H9 (cell line): ENCODE measurements at regions not wholly inside any gene's neighbourhood (a gene's known extent, or its start where the extent isn't known, plus 50 kb on each side); places are given as distances from the start of the nearest gene placed in this dataset.

Experiments used
- DNase-seq: peaks from one replicate; pipeline ENCODE4 v3.0.0-alpha.2; 2017
- H2AFZ ChIP-seq: one replicate; pipeline ENCODE4 v1.6.1; 2013; ENCODE audit warnings: mild to moderate bottlenecking, low read length, control low read depth, moderate library complexity
- H2AK5ac ChIP-seq: 2 replicates; pipeline ENCODE4 v1.6.1; 2013; ENCODE audit warnings: low read length, control low read depth, mixed read lengths; ENCODE audit not compliant: insufficient read length
- H2BK120ac ChIP-seq: one replicate; pipeline ENCODE4 v1.6.1; 2013; ENCODE audit warnings: low read depth, mild to moderate bottlenecking, low read length, control low read depth, inconsistent platforms; ENCODE audit not compliant: poor library complexity, severe bottlenecking
- H2BK12ac ChIP-seq: 2 replicates; pipeline ENCODE4 v1.6.1; 2013; ENCODE audit warnings: low read length, control low read depth, mixed read lengths, low read depth; ENCODE audit not compliant: insufficient read length
- H2BK15ac ChIP-seq: 2 replicates; pipeline ENCODE4 v1.6.1; 2013; ENCODE audit warnings: low read depth, low read length, control low read depth
- H2BK20ac ChIP-seq: one replicate; pipeline ENCODE4 v1.6.1; 2013; ENCODE audit warnings: low read depth, mild to moderate bottlenecking, low read length, control low read depth, inconsistent platforms; ENCODE audit not compliant: poor library complexity, severe bottlenecking
- H2BK5ac ChIP-seq: 2 replicates; pipeline ENCODE4 v1.6.1; 2013; ENCODE audit warnings: low read length, control low read depth, mixed read lengths; ENCODE audit not compliant: insufficient read length
- H3K14ac ChIP-seq: 2 replicates; pipeline ENCODE4 v1.6.1; 2013; ENCODE audit warnings: low read length, control low read depth; ENCODE audit not compliant: insufficient read depth
- H3K18ac ChIP-seq: 2 replicates; pipeline ENCODE4 v1.6.1; 2013; ENCODE audit warnings: low read depth, mild to moderate bottlenecking, mixed read lengths, low read length, control low read depth; ENCODE audit not compliant: insufficient read length
- H3K23ac ChIP-seq: 2 replicates; pipeline ENCODE4 v1.6.1; 2013; ENCODE audit warnings: low read length, control low read depth, mixed read lengths, low read depth; ENCODE audit not compliant: insufficient read length
- H3K23me2 ChIP-seq: 2 replicates; pipeline ENCODE4 v1.6.1; 2013; ENCODE audit warnings: low read depth, mild to moderate bottlenecking, mixed read lengths, low read length, control low read depth; ENCODE audit not compliant: insufficient read length, poor library complexity, severe bottlenecking
- H3K27ac ChIP-seq: 2 replicates; pipeline ENCODE4 v1.5.1; 2013; ENCODE audit warnings: low read length, control low read depth, mixed read lengths, low read depth; ENCODE audit not compliant: insufficient read length
- H3K27me3 ChIP-seq: 2 replicates; pipeline ENCODE4 v1.6.1; 2013; ENCODE audit warnings: low read length, control low read depth, inconsistent platforms; ENCODE audit not compliant: insufficient read depth
- H3K4ac ChIP-seq: 2 replicates; pipeline ENCODE4 v1.6.1; 2013; ENCODE audit warnings: low read depth, mild to moderate bottlenecking, control low read depth, inconsistent platforms, low read length, moderate library complexity
- H3K4me1 ChIP-seq: 2 replicates; pipeline ENCODE4 v1.6.1; 2013; ENCODE audit warnings: low read length, control low read depth, inconsistent platforms; ENCODE audit not compliant: insufficient read depth
- H3K4me2 ChIP-seq: 2 replicates; pipeline ENCODE4 v1.6.1; 2013; ENCODE audit warnings: low read length, control low read depth, mixed read lengths; ENCODE audit not compliant: insufficient read length, insufficient read depth
- H3K56ac ChIP-seq: 2 replicates; pipeline ENCODE4 v1.6.1; 2013; ENCODE audit warnings: low read depth, mild to moderate bottlenecking, mixed read lengths, low read length, control low read depth; ENCODE audit not compliant: insufficient read length
- H3K79me1 ChIP-seq: 2 replicates; pipeline ENCODE4 v1.6.1; 2013; ENCODE audit warnings: low read depth, mild to moderate bottlenecking, moderate library complexity, low read length, control low read depth, inconsistent platforms; ENCODE audit not compliant: insufficient read depth, poor library complexity, severe bottlenecking
- H3K79me2 ChIP-seq: 2 replicates; pipeline ENCODE4 v1.6.1; 2013; ENCODE audit warnings: low read length, control low read depth, inconsistent platforms; ENCODE audit not compliant: insufficient read depth
- H3K9ac ChIP-seq: 2 replicates; pipeline ENCODE4 v1.6.1; 2013; ENCODE audit warnings: low read length, control low read depth, mixed read lengths; ENCODE audit not compliant: insufficient read length; ENCODE audit errors: extremely low read depth
- H3K9me3 ChIP-seq: one replicate; pipeline ENCODE4 v1.6.1; 2013; ENCODE audit warnings: low read depth, low read length, inconsistent platforms; ENCODE audit not compliant: control insufficient read depth
- H3T11ph ChIP-seq: one replicate; pipeline ENCODE4 v1.6.1; 2013; ENCODE audit warnings: mild to moderate bottlenecking, low read length, control low read depth, inconsistent platforms
- H4K20me1 ChIP-seq: one replicate; pipeline ENCODE4 v1.6.1; 2013; ENCODE audit not compliant: control insufficient read depth, insufficient read length, insufficient read depth
- H4K5ac ChIP-seq: 2 replicates; pipeline ENCODE4 v1.6.1; 2013; ENCODE audit warnings: low read depth, mild to moderate bottlenecking, mixed read lengths, low read length, control low read depth; ENCODE audit not compliant: insufficient read length
- H4K8ac ChIP-seq: replicated peaks from 2 replicates; pipeline ENCODE4 v1.6.1; 2013; ENCODE audit warnings: low read length, control low read depth, mixed read lengths, low read depth; ENCODE audit not compliant: insufficient read length
- H4K91ac ChIP-seq: 2 replicates; pipeline ENCODE4 v1.6.1; 2013; ENCODE audit warnings: low read depth, mild to moderate bottlenecking, moderate library complexity, mixed read lengths, low read length, control low read depth; ENCODE audit not compliant: insufficient read length
- H3K27ac Mint-ChIP-seq, 3 experiments: 2 replicates in 2 of 3; 3 replicates in 1 of 3; pipeline ENCODE4 v1.8.0; 2020 to 2021; ENCODE audit warnings: mixed read lengths in 3 of 3, mild to moderate bottlenecking in 1 of 3, moderate library complexity in 1 of 3
- H3K27me3 Mint-ChIP-seq: 2 replicates; pipeline ENCODE4 v1.8.0; 2021; ENCODE audit warnings: low read depth, mild to moderate bottlenecking, moderate library complexity, mixed read lengths
- H3K36me3 Mint-ChIP-seq, 3 experiments: 2 replicates in 2 of 3; 3 replicates in 1 of 3; pipeline ENCODE4 v1.8.0; 2020 to 2021; ENCODE audit warnings: low read depth in 3 of 3, mixed read lengths in 3 of 3; ENCODE audit not compliant: insufficient read depth in 1 of 3
- H3K4me1 Mint-ChIP-seq, 2 experiments: 2 replicates each; pipeline ENCODE4 v1.8.0; 2020; ENCODE audit warnings: mixed read lengths in 2 of 2
- H3K4me3 Mint-ChIP-seq, 2 experiments: 2 replicates in 1 of 2; 3 replicates in 1 of 2; pipeline ENCODE4 v1.8.0; 2020 to 2021; ENCODE audit warnings: mild to moderate bottlenecking in 2 of 2, mixed read lengths in 2 of 2, moderate library complexity in 1 of 2
- H3K9me3 Mint-ChIP-seq, 2 experiments: 2 replicates in 1 of 2; 3 replicates in 1 of 2; pipeline ENCODE4 v1.8.0; 2020; ENCODE audit warnings: mild to moderate bottlenecking in 2 of 2, mixed read lengths in 2 of 2, moderate library complexity in 1 of 2
- CTCF ChIP-seq: fragments of 200-600 bp; sonication (generic); conservative IDR thresholded peaks from 3 replicates; pipeline ENCODE4 v1.8.0; 2021; ENCODE audit warnings: antibody characterized with exemption, mild to moderate bottlenecking
- WGBS: extraction: QIAGEN DNeasy Blood & Tissue Kit; methylation state at CpG from one replicate; pipeline ENCODE4 v1.1.7; 2013; ENCODE audit warnings: missing lambda C conversion rate, low lambda C conversion rate, mixed read lengths; ENCODE audit not compliant: insufficient read length; ENCODE audit errors: extremely low coverage; 5-methylcytosine and 5-hydroxymethylcytosine counted together

GRCh38 chr1:5731110-5731423 is 261.2 kb downstream of the NPHP4 start:
- Mint-ChIP-seq H3K27ac (no peak overlapping the region), H3K4me1 (peaks cover 9 to 14% of the 10 kb centered on the region in 2 experiments), H3K27me3 (peaks cover 12% of the 10 kb centered on the region), H3K36me3 (no peaks in the 10 kb centered on the region), H3K4me3 (no peak overlapping the region), H3K9me3 (no peaks in the 10 kb centered on the region)
- no peak overlapping the region for H4K8ac ChIP-seq
- no peak overlapping the region for H3T11ph ChIP-seq
- no peak overlapping the region for H3K27ac ChIP-seq
- H3K23ac ChIP-seq = no peak overlapping the region
- H2BK20ac ChIP-seq = no peak overlapping the region
- H2AK5ac ChIP-seq = no peak overlapping the region
- H2AFZ ChIP-seq = no peak overlapping the region
- no peak overlapping the region for H3K14ac ChIP-seq
- no peak overlapping the region for H3K56ac ChIP-seq
- H3K9ac ChIP-seq = no peak overlapping the region
- H3K18ac ChIP-seq = no peak overlapping the region
- no peak overlapping the region for H2BK5ac ChIP-seq
- H3K9me3 ChIP-seq = no peaks in the 10 kb centered on the region
- no peaks in the 10 kb centered on the region for H3K23me2 ChIP-seq
- no peak overlapping the region for H4K5ac ChIP-seq
- peaks cover 3% of the 10 kb centered on the region; the same call in 1 of the 2 replicates for H3K4me1 ChIP-seq
- no peak overlapping the region for H2BK120ac ChIP-seq
- no peak for DNase-seq
- no peaks in the 10 kb centered on the region for H3K27me3 ChIP-seq
- no peaks in the 10 kb centered on the region for H3K79me2 ChIP-seq
- no peaks in the 10 kb centered on the region for H4K20me1 ChIP-seq
- no peak overlapping the region for H2BK12ac ChIP-seq
- no CpG with 5 or more reads among the region's 5 CpGs for WGBS
- no peak for TF ChIP-seq CTCF
- no peak overlapping the region for H4K91ac ChIP-seq
- no peak overlapping the region for H2BK15ac ChIP-seq
- no peak overlapping the region for H3K4me2 ChIP-seq
- no peaks in the 10 kb centered on the region for H3K79me1 ChIP-seq
- H3K4ac ChIP-seq = no peak overlapping the region
